ENCODE measurements at regions not wholly inside any gene's neighbourhood (a gene's known extent, or its start where the extent isn't known, plus 50 kb on each side); places are given as distances from the start of the nearest gene placed in this dataset.

DNA sequence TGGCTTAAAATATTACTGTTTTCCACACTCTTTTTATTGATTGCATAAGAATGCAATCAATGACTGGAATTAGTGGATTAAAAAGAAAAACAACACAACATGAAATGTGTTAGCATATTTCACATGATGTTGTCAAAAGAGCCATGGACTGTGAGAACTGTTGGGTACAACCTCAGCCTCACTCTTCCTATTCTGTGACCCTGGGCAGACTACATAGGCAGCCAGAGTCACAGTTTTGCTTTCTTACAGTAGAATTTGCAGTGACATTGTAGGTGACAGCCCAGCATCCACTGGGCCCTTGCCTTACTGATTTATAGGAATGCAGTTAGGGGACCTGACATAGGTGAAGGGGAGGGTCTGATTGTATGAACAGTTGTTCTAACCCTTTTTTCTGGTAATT lies 471.4 kb upstream of the SLC35B3 start:
- no peaks in the 10 kb centered on the region for H3K4me1 ChIP-seq (replicated peaks in 1 of 2)
- peaks cover 0 to 6% (median 0%) of the 10 kb centered on the region in 3 donors for H3K9me3 ChIP-seq (replicated peaks in 1 of 3)
- no peaks in the 10 kb centered on the region for H3K27me3 ChIP-seq
- H3K36me3 ChIP-seq (replicated peaks in 1 of 2): no peaks in the 10 kb centered on the region
- no peak overlapping the region for H3K27ac ChIP-seq
- intact Hi-C loops (cut with DNase I): no loop called here
- TF ChIP-seq, protein P1, sequence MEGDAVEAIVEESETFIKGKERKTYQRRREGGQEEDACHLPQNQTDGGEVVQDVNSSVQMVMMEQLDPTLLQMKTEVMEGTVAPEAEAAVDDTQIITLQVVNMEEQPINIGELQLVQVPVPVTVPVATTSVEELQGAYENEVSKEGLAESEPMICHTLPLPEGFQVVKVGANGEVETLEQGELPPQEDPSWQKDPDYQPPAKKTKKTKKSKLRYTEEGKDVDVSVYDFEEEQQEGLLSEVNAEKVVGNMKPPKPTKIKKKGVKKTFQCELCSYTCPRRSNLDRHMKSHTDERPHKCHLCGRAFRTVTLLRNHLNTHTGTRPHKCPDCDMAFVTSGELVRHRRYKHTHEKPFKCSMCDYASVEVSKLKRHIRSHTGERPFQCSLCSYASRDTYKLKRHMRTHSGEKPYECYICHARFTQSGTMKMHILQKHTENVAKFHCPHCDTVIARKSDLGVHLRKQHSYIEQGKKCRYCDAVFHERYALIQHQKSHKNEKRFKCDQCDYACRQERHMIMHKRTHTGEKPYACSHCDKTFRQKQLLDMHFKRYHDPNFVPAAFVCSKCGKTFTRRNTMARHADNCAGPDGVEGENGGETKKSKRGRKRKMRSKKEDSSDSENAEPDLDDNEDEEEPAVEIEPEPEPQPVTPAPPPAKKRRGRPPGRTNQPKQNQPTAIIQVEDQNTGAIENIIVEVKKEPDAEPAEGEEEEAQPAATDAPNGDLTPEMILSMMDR (IDR thresholded peaks at IDR 0.05): no peak
- TF ChIP-seq POLR2A (IDR thresholded peaks at IDR 0.05): no peak
- no peak overlapping the region for H3K4me3 ChIP-seq
- no peak for DNase-seq

DNA sequence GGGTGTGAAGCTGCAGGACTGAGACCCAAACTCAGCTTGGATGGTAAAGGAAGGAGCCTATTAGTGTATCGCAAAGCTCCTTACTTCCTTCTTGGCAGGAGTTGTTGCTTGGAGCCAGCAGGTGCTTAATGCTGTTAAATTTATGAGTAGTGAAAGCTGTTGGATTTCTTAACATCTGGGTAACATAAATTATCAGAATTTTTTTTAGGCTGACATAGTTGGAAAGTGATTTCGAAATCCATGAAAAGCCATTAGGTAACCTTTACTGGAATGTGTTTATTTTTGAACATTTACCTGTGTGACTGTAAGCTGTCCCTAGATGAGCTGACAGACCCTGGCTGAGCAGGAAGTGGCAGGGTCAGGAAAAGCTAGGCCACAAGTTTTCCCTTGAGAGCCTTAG lies 470.4 kb upstream of the SLC35B3 start:
- intact Hi-C loops (cut with DNase I): no loop called here
- Histone ChIP-seq H3K27ac (no peak overlapping the region), H3K27me3 (no peaks in the 10 kb centered on the region), H3K9me3 (replicated peaks in 1 of 3) (peaks cover 0 to 3% (median 0%) of the 10 kb centered on the region in 3 donors), H3K36me3 (replicated peaks in 1 of 2) (no peaks in the 10 kb centered on the region), H3K4me1 (replicated peaks in 1 of 2) (no peaks in the 10 kb centered on the region), H3K4me3 (no peak overlapping the region)
- TF ChIP-seq, protein P1 (IDR thresholded peaks at IDR 0.05): no peak
- TF ChIP-seq POLR2A (IDR thresholded peaks at IDR 0.05): no peak
- whole genome bisulfite sequencing, 4 donors: 50 to 57% (median 53%) methylated on average over 2 of the region's 2 CpGs
- no peak for DNase-seq

DNA sequence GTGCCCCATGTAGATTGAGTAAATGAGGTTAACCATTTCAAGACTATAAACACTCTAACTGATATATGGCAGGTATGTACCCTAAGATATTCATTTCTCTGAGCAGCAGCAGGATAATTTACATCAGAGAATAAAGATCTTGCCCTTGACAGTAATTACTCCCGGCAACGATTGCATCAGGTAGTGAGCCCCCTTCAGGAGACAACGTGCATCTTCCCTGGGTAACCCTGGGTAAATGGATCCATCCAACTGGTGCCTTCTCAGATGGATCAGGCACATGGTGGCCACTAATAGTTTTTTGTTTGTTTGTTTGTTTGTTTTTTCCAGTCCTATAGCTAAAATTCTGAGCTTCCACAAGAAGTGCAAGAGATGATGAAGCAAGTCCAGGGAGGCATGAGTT lies 469.4 kb upstream of the SLC35B3 start:
- no peak overlapping the region for H3K27ac ChIP-seq
- no peak overlapping the region for H3K4me3 ChIP-seq
- no peaks in the 10 kb centered on the region for H3K4me1 ChIP-seq (replicated peaks in 1 of 2)
- peak in 1 of 7 donors; percentile 13 for DNase-seq
- no peaks in the 10 kb centered on the region for H3K27me3 ChIP-seq
- 22 to 51% (median 38%) methylated on average over 3 of the region's 3 CpGs for WGBS, 4 donors
- intact Hi-C loops (cut with DNase I): no loop called here
- no peaks in the 10 kb centered on the region for H3K36me3 ChIP-seq (replicated peaks in 1 of 2)
- TF ChIP-seq, protein P1 (IDR thresholded peaks at IDR 0.05): peak in 2 of 6 experiments; percentile 22 to 28
- no peak for TF ChIP-seq POLR2A (IDR thresholded peaks at IDR 0.05)
- H3K9me3 ChIP-seq (replicated peaks in 1 of 3): no peaks in the 10 kb centered on the region

DNA sequence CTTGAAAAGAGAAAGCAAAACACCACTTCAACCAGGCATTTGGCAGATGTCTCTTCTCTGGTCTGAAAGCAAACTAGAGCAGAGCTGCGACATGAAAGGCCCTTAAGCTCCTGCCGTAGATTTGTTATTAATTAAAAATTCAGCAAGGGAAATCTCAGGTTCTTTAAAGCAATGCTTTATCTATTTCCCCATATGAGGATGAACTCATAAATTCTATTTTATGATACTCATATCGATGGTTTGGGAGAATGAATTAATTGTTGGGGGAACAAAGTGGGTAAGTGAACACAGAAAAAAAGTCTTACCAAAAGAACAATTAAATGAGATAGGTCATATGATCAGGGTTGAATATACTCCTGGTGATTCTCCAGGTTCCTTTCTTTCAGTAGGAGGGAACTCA lies 464.7 kb upstream of the SLC35B3 start:
- WGBS, 4 donors: 75 to 84% (median 79%) methylated on average over 3 of the region's 3 CpGs
- no peak for DNase-seq
- intact Hi-C loops (cut with DNase I): no loop called here
- Histone ChIP-seq H3K4me1 (replicated peaks in 1 of 2) (no peaks in the 10 kb centered on the region), H3K27me3 (no peaks in the 10 kb centered on the region), H3K9me3 (replicated peaks in 1 of 3) (no peaks in the 10 kb centered on the region), H3K4me3 (no peak overlapping the region), H3K27ac (no peak overlapping the region), H3K36me3 (replicated peaks in 1 of 2) (no peaks in the 10 kb centered on the region)
- TF ChIP-seq, protein P1 (IDR thresholded peaks at IDR 0.05): no peak
- TF ChIP-seq POLR2A (IDR thresholded peaks at IDR 0.05): no peak
